BJ (cell line): ENCODE measurements at regions not wholly inside any gene's neighbourhood (a gene's known extent, or its start where the extent isn't known, plus 50 kb on each side); places are given as distances from the start of the nearest gene placed in this dataset.
"Not testable (repeated sequence)": the region's sequence is repeated elsewhere in the genome, so short reads cannot be mapped to it uniquely, and the experiment has no call there.

Experiments used
- CTCF ChIA-PET: fragments of 350-600 bp; formaldehyde crosslinking; extraction: SDS; loops from one replicate; lab custom pipeline; 2021; ENCODE audit warnings: antibody characterized with exemption, inconsistent platforms; lab: Yijun Ruan, JAX
- POLR2A ChIA-PET: fragments of 300-600 bp; sonication (Branson Sonifier 250); formaldehyde crosslinking; extraction: SDS; loops from one replicate; lab custom pipeline; 2021; ENCODE audit warnings: antibody characterized with exemption; lab: Charles Lee
- DNase-seq: peaks from one replicate; pipeline ENCODE4 v3.0.0-alpha.2; 2011; ENCODE audit warnings: low read depth
- H3K27me3 ChIP-seq: 2 replicates; pipeline ENCODE4 v1.6.0; 2011; ENCODE audit warnings: low read length; ENCODE audit not compliant: control insufficient read depth, insufficient read depth
- H3K36me3 ChIP-seq: 2 replicates; pipeline ENCODE4 v1.5.1; 2011; ENCODE audit warnings: low read length; ENCODE audit not compliant: control insufficient read depth, insufficient read depth
- H3K4me3 ChIP-seq: 2 replicates; pipeline ENCODE4 v1.5.1; 2011; ENCODE audit warnings: low read depth, mild to moderate bottlenecking, control low read depth, low read length
- TF ChIP-seq, protein P1 (sequence below): IDR thresholded peaks from 2 replicates; pipeline ENCODE4 v1.5.1; 2011; ENCODE audit warnings: low read depth, mild to moderate bottlenecking, control low read depth, inconsistent platforms, low read length, moderate library complexity; ENCODE audit not compliant: insufficient read depth

DNA sequence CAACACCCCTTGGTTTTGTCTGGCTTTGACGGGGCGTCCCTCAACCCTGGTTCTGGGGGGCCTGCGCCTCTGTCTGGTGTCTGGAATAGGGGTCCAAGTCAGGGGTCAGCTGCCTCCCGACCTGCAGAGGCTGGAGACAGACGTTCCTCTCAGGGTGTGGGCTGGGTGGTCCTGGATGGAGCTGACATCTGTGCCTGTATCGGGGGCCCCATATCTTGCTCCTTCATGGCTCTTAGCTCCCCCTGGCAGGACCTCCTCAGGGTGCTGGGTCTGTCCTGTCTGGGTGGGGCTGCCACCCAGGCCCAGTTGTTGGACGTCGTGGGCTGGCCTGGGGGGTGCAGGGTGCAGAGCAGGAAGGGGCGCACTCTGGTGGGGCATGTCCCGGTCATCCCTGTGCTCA lies 374.8 kb downstream of the TMEM121 start:
- POLR2A ChIA-PET: no interaction called here
- no peak overlapping the region for H3K4me3 ChIP-seq
- no peaks in the 10 kb centered on the region for H3K27me3 ChIP-seq
- TF ChIP-seq, protein P1, sequence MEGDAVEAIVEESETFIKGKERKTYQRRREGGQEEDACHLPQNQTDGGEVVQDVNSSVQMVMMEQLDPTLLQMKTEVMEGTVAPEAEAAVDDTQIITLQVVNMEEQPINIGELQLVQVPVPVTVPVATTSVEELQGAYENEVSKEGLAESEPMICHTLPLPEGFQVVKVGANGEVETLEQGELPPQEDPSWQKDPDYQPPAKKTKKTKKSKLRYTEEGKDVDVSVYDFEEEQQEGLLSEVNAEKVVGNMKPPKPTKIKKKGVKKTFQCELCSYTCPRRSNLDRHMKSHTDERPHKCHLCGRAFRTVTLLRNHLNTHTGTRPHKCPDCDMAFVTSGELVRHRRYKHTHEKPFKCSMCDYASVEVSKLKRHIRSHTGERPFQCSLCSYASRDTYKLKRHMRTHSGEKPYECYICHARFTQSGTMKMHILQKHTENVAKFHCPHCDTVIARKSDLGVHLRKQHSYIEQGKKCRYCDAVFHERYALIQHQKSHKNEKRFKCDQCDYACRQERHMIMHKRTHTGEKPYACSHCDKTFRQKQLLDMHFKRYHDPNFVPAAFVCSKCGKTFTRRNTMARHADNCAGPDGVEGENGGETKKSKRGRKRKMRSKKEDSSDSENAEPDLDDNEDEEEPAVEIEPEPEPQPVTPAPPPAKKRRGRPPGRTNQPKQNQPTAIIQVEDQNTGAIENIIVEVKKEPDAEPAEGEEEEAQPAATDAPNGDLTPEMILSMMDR: no peak
- H3K36me3 ChIP-seq: no peaks in the 10 kb centered on the region
- DNase-seq: no peak
- CTCF ChIA-PET: no interaction called here

DNA sequence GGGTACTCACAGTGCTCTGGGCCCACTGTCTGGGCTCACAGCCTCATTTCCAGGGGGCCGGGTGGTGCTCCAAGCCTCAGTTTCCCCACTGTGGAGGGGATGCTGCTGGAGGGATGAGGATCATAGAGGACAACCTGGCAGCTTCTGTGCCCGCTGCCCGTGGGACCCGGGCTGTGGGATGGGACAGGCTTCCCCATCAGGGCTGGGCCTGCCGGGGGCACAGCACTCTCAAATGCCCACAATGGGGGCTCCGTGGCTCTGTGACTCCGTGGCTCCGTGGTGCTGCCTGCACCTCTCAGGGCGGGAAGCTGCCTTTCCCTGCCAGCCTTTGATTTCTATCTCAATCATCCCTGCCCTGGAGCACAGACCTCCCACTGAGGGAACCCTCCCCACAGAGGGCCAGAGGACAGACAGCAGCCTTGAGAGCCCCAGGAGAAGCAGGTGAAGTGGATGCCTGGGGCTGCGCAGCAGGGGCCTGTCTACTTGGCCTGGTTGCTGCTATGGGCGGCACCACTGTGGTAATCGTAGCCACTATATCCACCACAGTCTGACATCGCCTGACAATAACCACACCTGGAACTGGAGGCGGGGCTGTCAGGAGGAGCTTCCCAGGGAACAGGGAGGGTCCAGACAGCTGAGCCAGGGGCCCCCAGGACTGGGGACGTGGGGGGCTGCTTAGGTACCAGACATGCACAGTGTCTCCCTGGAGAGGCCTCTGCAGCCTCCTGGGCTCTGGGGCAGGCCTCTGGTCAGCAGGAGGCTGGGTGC lies 375.9 kb downstream of the TMEM121 start:
- POLR2A ChIA-PET: no interaction called here
- TF ChIP-seq, protein P1: no peak
- Histone ChIP-seq H3K27me3 (no peaks in the 10 kb centered on the region), H3K36me3 (no peaks in the 10 kb centered on the region), H3K4me3 (no peak overlapping the region)
- CTCF ChIA-PET: no interaction called here
- no peak for DNase-seq

DNA sequence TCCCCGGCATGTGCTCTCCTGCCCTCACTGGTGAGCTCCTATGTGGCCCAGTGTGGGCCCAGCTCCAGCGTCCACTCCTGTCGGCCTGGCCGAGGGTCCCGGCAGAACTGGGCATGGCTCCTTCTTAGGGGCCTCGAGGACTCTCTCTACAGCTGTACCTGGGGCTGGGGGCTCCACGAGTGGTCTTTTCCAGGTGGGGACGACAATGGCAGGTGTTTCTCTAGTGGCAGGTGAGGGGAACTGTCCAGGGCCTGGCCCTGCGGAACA lies 376.4 kb downstream of the TMEM121 start:
- CTCF ChIA-PET, H3K4me3 ChIP-seq, POLR2A ChIA-PET, H3K27me3 ChIP-seq, DNase-seq, H3K36me3 ChIP-seq: not testable (repeated sequence)

DNA sequence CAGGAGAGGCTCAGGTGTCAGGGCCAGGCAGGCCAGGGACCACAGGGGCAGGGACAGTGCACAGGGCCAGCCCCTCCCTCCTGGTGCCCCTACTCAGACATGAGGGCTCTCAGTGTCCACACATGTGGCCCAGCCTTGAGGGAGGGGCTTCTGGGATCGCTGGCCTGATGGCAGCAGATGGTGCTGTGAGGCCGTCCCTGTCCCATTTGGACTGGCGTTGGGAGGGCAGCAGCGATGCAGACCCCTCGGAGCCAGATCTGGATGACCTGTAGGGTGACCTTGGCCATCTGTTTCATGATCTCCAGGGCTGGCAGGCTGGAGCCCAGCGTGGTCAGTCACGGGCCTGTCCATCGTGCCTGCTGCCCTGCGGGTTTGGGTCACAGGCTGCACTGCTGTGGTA lies 377.6 kb downstream of the TMEM121 start:
- ChIA-PET POLR2A (no interaction called here), CTCF (no interaction called here)
- Histone ChIP-seq H3K4me3 (no peak overlapping the region), H3K27me3 (no peaks in the 10 kb centered on the region), H3K36me3 (no peaks in the 10 kb centered on the region)
- TF ChIP-seq, protein P1: no peak
- no peak for DNase-seq

DNA sequence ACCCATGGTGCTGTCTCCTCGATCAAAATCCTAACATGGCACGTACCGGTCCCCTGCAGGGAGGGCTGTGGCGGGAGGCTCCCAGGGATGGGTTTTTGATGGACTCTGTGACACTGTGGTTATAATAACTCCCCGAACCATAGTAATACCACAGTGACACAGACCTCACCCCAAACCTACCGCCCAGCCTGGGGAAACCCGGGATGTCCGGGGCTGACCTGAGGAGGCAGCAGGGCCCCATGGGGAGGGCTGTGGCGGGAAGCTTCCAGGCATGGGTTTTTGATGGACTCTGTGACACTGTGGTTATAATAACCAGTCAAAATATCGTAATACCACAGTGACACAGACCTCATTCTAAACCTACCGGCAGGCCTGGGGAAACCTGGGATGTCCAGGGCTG lies 378.0 kb downstream of the TMEM121 start:
- ChIA-PET POLR2A (no interaction called here), CTCF (no interaction called here)
- Histone ChIP-seq H3K36me3 (no peaks in the 10 kb centered on the region), H3K4me3 (no peak overlapping the region), H3K27me3 (no peaks in the 10 kb centered on the region)
- TF ChIP-seq, protein P1: no peak
- no peak for DNase-seq

DNA sequence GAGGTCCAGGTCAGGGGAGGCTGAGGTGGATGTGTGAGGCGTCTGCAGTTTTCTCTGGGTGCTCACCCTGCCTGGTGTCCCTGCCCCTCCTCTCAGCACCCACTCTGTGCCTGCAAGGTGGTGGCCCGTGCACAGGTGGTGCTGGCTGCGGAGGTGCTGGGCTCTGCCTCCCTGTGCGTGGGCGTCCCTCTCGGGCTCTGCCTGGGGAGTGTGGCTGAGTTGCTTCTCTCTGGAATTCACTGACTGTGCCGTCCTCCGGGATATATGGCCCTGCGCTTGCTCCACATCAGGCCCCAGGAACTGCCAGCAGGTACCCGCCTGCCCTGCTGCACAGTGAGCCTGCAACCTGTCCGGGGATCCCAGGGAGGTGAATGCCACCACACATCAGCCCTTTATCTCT lies 379.1 kb downstream of the TMEM121 start:
- Histone ChIP-seq H3K27me3 (no peaks in the 10 kb centered on the region), H3K36me3 (no peaks in the 10 kb centered on the region), H3K4me3 (no peak overlapping the region)
- TF ChIP-seq, protein P1: no peak
- no peak for DNase-seq
- POLR2A ChIA-PET: no interaction called here
- CTCF ChIA-PET: no interaction called here
